ENCODE measurements at regions not wholly inside any gene's neighbourhood (a gene's known extent, or its start where the extent isn't known, plus 50 kb on each side); places are given as distances from the start of the nearest gene placed in this dataset.

DNA sequence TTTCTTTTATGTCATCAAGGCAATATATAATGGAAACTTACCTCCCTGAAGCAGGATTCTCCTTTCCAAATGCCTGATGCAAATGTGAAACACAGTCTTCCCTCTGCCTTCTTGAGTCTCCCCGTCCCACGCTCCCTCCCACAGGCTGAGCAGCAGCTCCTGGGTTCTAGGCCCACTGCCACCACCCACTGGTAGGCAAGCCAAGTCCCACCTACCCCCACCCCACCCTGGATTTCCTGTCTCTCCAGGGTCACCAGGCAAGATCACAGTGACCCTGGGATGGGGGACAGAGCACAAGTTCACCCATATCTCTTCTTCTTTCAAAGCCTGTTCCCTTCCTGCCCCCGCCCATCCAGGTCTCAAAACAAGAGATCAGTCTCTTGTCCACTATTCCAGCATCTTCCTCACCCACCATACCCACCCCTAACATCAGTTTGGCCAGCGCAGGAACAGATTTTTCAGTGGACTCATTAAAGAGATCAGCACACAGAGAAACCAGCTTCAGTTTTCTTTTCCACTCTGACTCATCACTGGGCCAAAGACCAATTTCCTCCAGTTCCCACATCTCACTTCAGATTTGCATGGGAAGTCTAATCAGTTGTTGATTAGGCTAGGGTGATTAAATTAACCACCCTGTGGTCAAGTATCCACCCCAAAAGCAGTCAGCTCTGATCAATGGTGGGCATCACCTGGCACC lies 151.5 kb downstream of the ACTL7B start:
- TF ChIP-seq, protein P1, sequence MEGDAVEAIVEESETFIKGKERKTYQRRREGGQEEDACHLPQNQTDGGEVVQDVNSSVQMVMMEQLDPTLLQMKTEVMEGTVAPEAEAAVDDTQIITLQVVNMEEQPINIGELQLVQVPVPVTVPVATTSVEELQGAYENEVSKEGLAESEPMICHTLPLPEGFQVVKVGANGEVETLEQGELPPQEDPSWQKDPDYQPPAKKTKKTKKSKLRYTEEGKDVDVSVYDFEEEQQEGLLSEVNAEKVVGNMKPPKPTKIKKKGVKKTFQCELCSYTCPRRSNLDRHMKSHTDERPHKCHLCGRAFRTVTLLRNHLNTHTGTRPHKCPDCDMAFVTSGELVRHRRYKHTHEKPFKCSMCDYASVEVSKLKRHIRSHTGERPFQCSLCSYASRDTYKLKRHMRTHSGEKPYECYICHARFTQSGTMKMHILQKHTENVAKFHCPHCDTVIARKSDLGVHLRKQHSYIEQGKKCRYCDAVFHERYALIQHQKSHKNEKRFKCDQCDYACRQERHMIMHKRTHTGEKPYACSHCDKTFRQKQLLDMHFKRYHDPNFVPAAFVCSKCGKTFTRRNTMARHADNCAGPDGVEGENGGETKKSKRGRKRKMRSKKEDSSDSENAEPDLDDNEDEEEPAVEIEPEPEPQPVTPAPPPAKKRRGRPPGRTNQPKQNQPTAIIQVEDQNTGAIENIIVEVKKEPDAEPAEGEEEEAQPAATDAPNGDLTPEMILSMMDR (IDR thresholded peaks at IDR 0.05): no peak
- TF ChIP-seq POLR2A (IDR thresholded peaks at IDR 0.05): no peak
- TF ChIP-seq POLR2AphosphoS5 (IDR thresholded peaks at IDR 0.05): no peak
